Fibroblast of lung (primary cell): ENCODE measurements at regions not wholly inside any gene's neighbourhood (a gene's known extent, or its start where the extent isn't known, plus 50 kb on each side); places are given as distances from the start of the nearest gene placed in this dataset.
A peak's percentile ranks its signal among the peaks of the same experiment; 100 is the strongest.

Experiments
- DNase-seq, 2 donors: peaks; one replicate each; pipeline versions ENCODE4 v3.0.0 to v3.0.0-alpha.2; 2010; ENCODE audit warnings: low read depth in 2 of 2
- H2AFZ ChIP-seq: 2 replicates; pipeline ENCODE4 v1.5.1; 2012; ENCODE audit warnings: low read length, control low read depth, inconsistent platforms
- H3K27ac ChIP-seq: 2 replicates; pipeline ENCODE4 v1.5.1; 2011; ENCODE audit warnings: low read length, control low read depth; ENCODE audit not compliant: insufficient read depth
- H3K27me3 ChIP-seq: 2 replicates; pipeline ENCODE4 v1.5.1; 2011; ENCODE audit warnings: mild to moderate bottlenecking, low read length; ENCODE audit not compliant: control insufficient read depth, insufficient read depth
- H3K36me3 ChIP-seq: 2 replicates; pipeline ENCODE4 v1.5.1; 2011; ENCODE audit warnings: low read length; ENCODE audit not compliant: control insufficient read depth, insufficient read depth
- H3K4me1 ChIP-seq: 2 replicates; pipeline ENCODE4 v1.5.1; 2011; ENCODE audit warnings: low read length; ENCODE audit not compliant: control insufficient read depth, insufficient read depth; ENCODE audit errors: extremely low read depth
- H3K4me2 ChIP-seq: 2 replicates; pipeline ENCODE4 v1.5.1; 2011; ENCODE audit warnings: low read length, control low read depth; ENCODE audit not compliant: insufficient read depth; ENCODE audit errors: extremely low read depth
- H3K4me3 ChIP-seq, 4 experiments: fragments of 200-600 bp in 1 of 4; sonication (generic) in 1 of 4; replicated peaks in 1 of 4; 2 replicates each; pipeline ENCODE4 v1.5.1; 2011 to 2016; ENCODE audit warnings: low read length in 4 of 4, low read depth in 3 of 4, mild to moderate bottlenecking in 3 of 4, control low read depth in 2 of 4, inconsistent platforms in 1 of 4, mixed read lengths in 1 of 4; ENCODE audit not compliant: insufficient read depth in 1 of 4; ENCODE audit errors: control extremely low read depth in 1 of 4
- H3K79me2 ChIP-seq: 2 replicates; pipeline ENCODE4 v1.5.1; 2012; ENCODE audit warnings: mild to moderate bottlenecking, low read length, inconsistent platforms; ENCODE audit not compliant: control insufficient read depth, insufficient read depth
- H3K9ac ChIP-seq: 2 replicates; pipeline ENCODE4 v1.5.1; 2011; ENCODE audit warnings: mild to moderate bottlenecking, low read length, control low read depth; ENCODE audit not compliant: insufficient read depth
- H3K9me3 ChIP-seq: 2 replicates; pipeline ENCODE4 v1.5.1; 2012; ENCODE audit warnings: low read depth, low read length; ENCODE audit not compliant: control insufficient read depth, insufficient read depth
- H4K20me1 ChIP-seq: 2 replicates; pipeline ENCODE4 v1.5.1; 2011; ENCODE audit warnings: low read length; ENCODE audit not compliant: control insufficient read depth, insufficient read depth; ENCODE audit errors: extremely low read depth
- CTCF ChIP-seq, 2 donors: IDR thresholded peaks in 1 of 2; conservative IDR thresholded peaks in 1 of 2; 1 replicate in 1 of 2; 2 replicates in 1 of 2; pipeline ENCODE4 v1.5.1; 2011 to 2012; ENCODE audit warnings: low read length in 2 of 2, control low read depth in 1 of 2, inconsistent platforms in 1 of 2, low read depth in 1 of 2, mild to moderate bottlenecking in 1 of 2
- EZH2 ChIP-seq: IDR thresholded peaks from 2 replicates; pipeline ENCODE4 v1.5.1; 2012; ENCODE audit warnings: low read length, control low read depth, mild to moderate bottlenecking; ENCODE audit errors: missing control alignments

- no peaks in the 10 kb centered on the region for H3K36me3 ChIP-seq
- no peak overlapping the region for H3K4me2 ChIP-seq
- no peak overlapping the region for H3K27ac ChIP-seq
- no peak overlapping the region for H3K4me3 ChIP-seq
- no peak for TF ChIP-seq CTCF (conservative IDR thresholded peaks at IDR 0.05 in 1 of 2, IDR thresholded peaks at IDR 0.05 in 1 of 2; ENCODE audit: low read depth in 1 of 2, low read length in 2 of 2)
- TF ChIP-seq EZH2 = no peak
- H4K20me1 ChIP-seq = no peaks in the 10 kb centered on the region
- H3K4me1 ChIP-seq = no peaks in the 10 kb centered on the region
- H2AFZ ChIP-seq = no peak overlapping the region
- no peak overlapping the region for H3K9ac ChIP-seq
- DNase-seq = peak in 1 of 2 donors; percentile 20
- H3K27me3 ChIP-seq = no peaks in the 10 kb centered on the region
- no peaks in the 10 kb centered on the region for H3K79me2 ChIP-seq
- no peaks in the 10 kb centered on the region for H3K9me3 ChIP-seq
Observed at GRCh38 chr21:28154121-28154520, 838.6 kb downstream of the LTN1 start.

GRCh38 chr21:28152732-28153131 is 839.9 kb downstream of the LTN1 start:
- no peaks in the 10 kb centered on the region for H3K79me2 ChIP-seq
- no peak overlapping the region for H2AFZ ChIP-seq
- no peak for TF ChIP-seq CTCF (conservative IDR thresholded peaks at IDR 0.05 in 1 of 2, IDR thresholded peaks at IDR 0.05 in 1 of 2; ENCODE audit: low read depth in 1 of 2, low read length in 2 of 2)
- no peak for TF ChIP-seq EZH2
- no peaks in the 10 kb centered on the region for H3K4me1 ChIP-seq
- DNase-seq = peak in 1 of 2 donors; percentile 17
- no peak overlapping the region for H3K4me3 ChIP-seq
- H3K27ac ChIP-seq = no peak overlapping the region
- no peaks in the 10 kb centered on the region for H3K27me3 ChIP-seq
- no peaks in the 10 kb centered on the region for H4K20me1 ChIP-seq
- H3K4me2 ChIP-seq = no peak overlapping the region
- no peaks in the 10 kb centered on the region for H3K9me3 ChIP-seq
- no peaks in the 10 kb centered on the region for H3K36me3 ChIP-seq
- H3K9ac ChIP-seq = no peak overlapping the region

GRCh38 chr21:28151758-28152157 is 840.9 kb downstream of the LTN1 start:
- Histone ChIP-seq H3K27me3 (no peaks in the 10 kb centered on the region), H3K9me3 (no peaks in the 10 kb centered on the region), H3K9ac (no peak overlapping the region), H2AFZ (no peak overlapping the region), H3K4me3 (no peak overlapping the region), H4K20me1 (no peaks in the 10 kb centered on the region), H3K27ac (no peak overlapping the region), H3K79me2 (no peaks in the 10 kb centered on the region), H3K36me3 (no peaks in the 10 kb centered on the region), H3K4me2 (no peak overlapping the region), H3K4me1 (no peaks in the 10 kb centered on the region)
- DNase-seq = no peak
- TF ChIP-seq EZH2 = no peak
- no peak for TF ChIP-seq CTCF (conservative IDR thresholded peaks at IDR 0.05 in 1 of 2, IDR thresholded peaks at IDR 0.05 in 1 of 2; ENCODE audit: low read depth in 1 of 2, low read length in 2 of 2)
